ENCODE measurements at regions not wholly inside any gene's neighbourhood (a gene's known extent, or its start where the extent isn't known, plus 50 kb on each side); places are given as distances from the start of the nearest gene placed in this dataset.

- ATAC-seq (no peak), DNase-seq (ENCODE audit: low spot score) (no peak)
Observed at GRCh38 chr9:80602291-80602690, 1030.5 kb downstream of the TLE4 start.

GRCh38 chr9:80596579-80596978 is 1024.8 kb downstream of the TLE4 start:
- DNase-seq (ENCODE audit: low spot score) = no peak
- ATAC-seq = no peak

GRCh38 chr9:80595192-80595591 is 1023.4 kb downstream of the TLE4 start:
- no peak for ATAC-seq
- no peak for DNase-seq (ENCODE audit: low spot score)

GRCh38 chr9:80592413-80592812 is 1020.6 kb downstream of the TLE4 start:
- ATAC-seq (no peak), DNase-seq (ENCODE audit: low spot score) (no peak)

GRCh38 chr9:80586786-80587330 is 1015.1 kb downstream of the TLE4 start:
- DNase-seq (ENCODE audit: low spot score) (no peak), ATAC-seq (no peak)

- ATAC-seq (no peak), DNase-seq (ENCODE audit: low spot score) (no peak)
Observed at GRCh38 chr9:80571953-80572352, 1000.2 kb downstream of the TLE4 start.

GRCh38 chr9:80569236-80569635 is 997.5 kb downstream of the TLE4 start:
- ATAC-seq (no peak), DNase-seq (ENCODE audit: low spot score) (no peak)

GRCh38 chr9:80561526-80561925 is 989.8 kb downstream of the TLE4 start:
- DNase-seq (ENCODE audit: low spot score) = no peak
- ATAC-seq = no peak

GRCh38 chr9:80560976-80561375 is 989.2 kb downstream of the TLE4 start:
- DNase-seq (ENCODE audit: low spot score) = no peak
- no peak for ATAC-seq

- DNase-seq (ENCODE audit: low spot score) (no peak), ATAC-seq (no peak)
Observed at GRCh38 chr9:80557256-80557655, 985.5 kb downstream of the TLE4 start.

- no peak for DNase-seq (ENCODE audit: low spot score)
- ATAC-seq = no peak
Observed at GRCh38 chr9:80556631-80557030, 984.9 kb downstream of the TLE4 start.

GRCh38 chr9:80555782-80556325 is 984.1 kb downstream of the TLE4 start:
- ATAC-seq (no peak), DNase-seq (ENCODE audit: low spot score) (no peak)

- no peak for DNase-seq (ENCODE audit: low spot score)
- ATAC-seq = no peak
Observed at GRCh38 chr9:80554856-80555255, 983.1 kb downstream of the TLE4 start.

GRCh38 chr9:80554301-80554700 is 982.5 kb downstream of the TLE4 start:
- no peak for DNase-seq (ENCODE audit: low spot score)
- no peak for ATAC-seq

GRCh38 chr9:80552931-80553330 is 981.2 kb downstream of the TLE4 start:
- ATAC-seq (peak; percentile 99), DNase-seq (ENCODE audit: low spot score) (peak; percentile 78)

- ATAC-seq (no peak), DNase-seq (ENCODE audit: low spot score) (no peak)
Observed at GRCh38 chr9:80550181-80550580, 978.4 kb downstream of the TLE4 start.

GRCh38 chr9:80547613-80548012 is 975.8 kb downstream of the TLE4 start:
- DNase-seq (ENCODE audit: low spot score) (no peak), ATAC-seq (no peak)

- no peak for DNase-seq (ENCODE audit: low spot score)
- no peak for ATAC-seq
Observed at GRCh38 chr9:80540387-80540786, 968.6 kb downstream of the TLE4 start.

GRCh38 chr9:80538976-80539375 is 967.2 kb downstream of the TLE4 start:
- no peak for ATAC-seq

GRCh38 chr9:80522465-80522864 is 950.7 kb downstream of the TLE4 start:
- no peak for DNase-seq (ENCODE audit: low spot score)
- no peak for ATAC-seq

More at GRCh38 chr9:80538976-80539375, 967.2 kb downstream of the TLE4 start:
- DNase-seq (ENCODE audit: low spot score) = no peak

GRCh38 chr9:80521151-80521550 is 949.4 kb downstream of the TLE4 start:
- ATAC-seq (no peak), DNase-seq (ENCODE audit: low spot score) (no peak)

- DNase-seq (ENCODE audit: low spot score) = no peak
- ATAC-seq = no peak
Observed at GRCh38 chr9:80520231-80520630, 948.5 kb downstream of the TLE4 start.

GRCh38 chr9:80518441-80518840 is 946.7 kb downstream of the TLE4 start:
- DNase-seq (ENCODE audit: low spot score) = no peak
- ATAC-seq = no peak
